B cell (primary cell): ENCODE measurements at regions not wholly inside any gene's neighbourhood (a gene's known extent, or its start where the extent isn't known, plus 50 kb on each side); places are given as distances from the start of the nearest gene placed in this dataset.

Source experiments
- ATAC-seq: fragments of 200-7000 bp; cut with Tn5 transposase; one replicate; pipeline ENCODE4 v1.10.0; 2021; ENCODE audit warnings: low read depth, mild to moderate bottlenecking, moderate number of reproducible peaks, moderate library complexity
- CTCF ChIA-PET: fragments of 350-600 bp; sonication (Branson Sonifier 250); formaldehyde crosslinking; loops from one replicate; lab custom pipeline; 2021; ENCODE audit warnings: antibody characterized with exemption, inconsistent platforms; lab: Charles Lee
- POLR2A ChIA-PET: fragments of 350-600 bp; sonication (Branson Sonifier 250); formaldehyde crosslinking; loops from one replicate; lab custom pipeline; 2021; ENCODE audit warnings: antibody characterized with exemption; lab: Charles Lee
- DNase-seq: peaks from one replicate; pipeline ENCODE4 v3.0.0; 2013
- H2AFZ ChIP-seq: 2 replicates; pipeline ENCODE4 v1.6.1; 2012; ENCODE audit warnings: mild to moderate bottlenecking, low read depth, low read length; ENCODE audit not compliant: insufficient read depth, poor library complexity, severe bottlenecking
- H3K27ac ChIP-seq, 2 donors: 1 replicate in 1 of 2; 2 replicates in 1 of 2; pipeline ENCODE4 v1.5.1; 2012 to 2013; ENCODE audit warnings: low read length in 2 of 2, mild to moderate bottlenecking in 2 of 2, moderate library complexity in 1 of 2
- H3K27me3 ChIP-seq, 4 experiments: fragments of 200-600 bp in 1 of 4; sonication (generic) in 1 of 4; replicated peaks in 1 of 4; 1 replicate in 2 of 4; 2 replicates in 2 of 4; pipeline versions ENCODE4 v1.6.1 to v1.7.0; 2013 to 2016; ENCODE audit warnings: low read length in 3 of 4, mild to moderate bottlenecking in 2 of 4, mixed read lengths in 1 of 4, moderate library complexity in 1 of 4; ENCODE audit not compliant: insufficient read depth in 4 of 4, control insufficient read depth in 3 of 4; ENCODE audit errors: control extremely low read depth in 1 of 4
- H3K36me3 ChIP-seq, 2 experiments: replicated peaks in 1 of 2; 1 replicate in 1 of 2; 2 replicates in 1 of 2; pipeline versions ENCODE4 v1.6.1 to v1.7.1; 2013; ENCODE audit warnings: low read length in 1 of 2; ENCODE audit not compliant: insufficient read depth in 2 of 2, control insufficient read depth in 1 of 2; ENCODE audit errors: control extremely low read depth in 1 of 2, extremely low read depth in 1 of 2
- H3K4me1 ChIP-seq, 2 donors: fragments of 200-600 bp in 1 of 2; sonication (generic) in 1 of 2; 1 replicate in 1 of 2; 2 replicates in 1 of 2; pipeline versions ENCODE4 v1.5.1 to v1.6.1; 2013 to 2017; ENCODE audit warnings: low read length in 2 of 2; ENCODE audit not compliant: control insufficient read depth in 2 of 2, insufficient read depth in 2 of 2
- H3K4me2 ChIP-seq: replicated peaks from 2 replicates; pipeline ENCODE3; 2012; ENCODE audit warnings: mild to moderate bottlenecking, low read depth, low read length; ENCODE audit not compliant: poor library complexity, severe bottlenecking
- H3K4me3 ChIP-seq, 5 experiments: fragments of 200-600 bp in 1 of 5; sonication (generic) in 1 of 5; 1 replicate in 3 of 5; 2 replicates in 2 of 5; pipeline versions ENCODE4 v1.5.1 to v1.7.0; 2011 to 2016; ENCODE audit warnings: low read length in 4 of 5, mild to moderate bottlenecking in 4 of 5, low read depth in 2 of 5, control low read depth in 1 of 5, moderate library complexity in 1 of 5; ENCODE audit not compliant: insufficient read depth in 1 of 5; ENCODE audit errors: control extremely low read depth in 1 of 5, extremely low read depth in 1 of 5
- H3K79me2 ChIP-seq: fragments of 200-600 bp; sonication (generic); one replicate; pipeline ENCODE4 v1.6.0; 2016; ENCODE audit warnings: low read length; ENCODE audit not compliant: control insufficient read depth, insufficient read depth
- H3K9ac ChIP-seq: fragments of 200-600 bp; sonication (generic); 2 replicates; pipeline ENCODE4 v1.6.1; 2017; ENCODE audit warnings: mild to moderate bottlenecking, low read length, moderate library complexity
- H3K9me3 ChIP-seq, 3 donors: one replicate each; pipeline versions ENCODE4 v1.6.1 to v1.7.1; 2013; ENCODE audit warnings: low read length in 2 of 3; ENCODE audit not compliant: control insufficient read depth in 2 of 3, insufficient read depth in 1 of 3; ENCODE audit errors: control extremely low read depth in 1 of 3
- H4K20me1 ChIP-seq: 2 replicates; pipeline ENCODE4 v1.6.0; 2012; ENCODE audit warnings: mild to moderate bottlenecking, low read length; ENCODE audit not compliant: insufficient read depth, control insufficient read depth, poor library complexity, severe bottlenecking
- H3K27ac Mint-ChIP-seq: one replicate; pipeline ENCODE4 v1.8.0; 2021; ENCODE audit warnings: mixed read lengths
- H3K27me3 Mint-ChIP-seq: one replicate; pipeline ENCODE4 v1.8.0; 2021; ENCODE audit warnings: mixed read lengths
- H3K4me1 Mint-ChIP-seq: one replicate; pipeline ENCODE4 v1.8.0; 2021; ENCODE audit warnings: mixed read lengths
- H3K4me3 Mint-ChIP-seq: one replicate; pipeline ENCODE4 v1.8.0; 2021; ENCODE audit warnings: mixed read lengths
- H3K9me3 Mint-ChIP-seq: one replicate; pipeline ENCODE4 v1.8.0; 2022; ENCODE audit warnings: mixed read lengths; ENCODE audit not compliant: insufficient read depth
- CTCF ChIP-seq: fragments of 200-600 bp; IDR thresholded peaks from one replicate; pipeline ENCODE4 v1.8.0; 2022; ENCODE audit warnings: antibody characterized with exemption, mild to moderate bottlenecking
- EZH2 ChIP-seq: IDR thresholded peaks from 2 replicates; pipeline ENCODE4 v1.6.1; 2012; ENCODE audit warnings: borderline replicate concordance, low read depth, mild to moderate bottlenecking, moderate library complexity, low read length; ENCODE audit not compliant: insufficient read depth, poor library complexity, severe bottlenecking
- WGBS: methylation state at CpG from one replicate; pipeline ENCODE4 v1.1.5; 2013; ENCODE audit warnings: missing lambda C conversion rate; ENCODE audit not compliant: insufficient coverage; 5-methylcytosine and 5-hydroxymethylcytosine counted together
- intact Hi-C: fragments of 100-400 bp; cut with micrococcal nuclease; formaldehyde crosslinking; loops from one replicate; pipeline ENCODE4 v1.10.0; 2022

- no peak overlapping the region for H2AFZ ChIP-seq
- H3K4me2 ChIP-seq = no peak overlapping the region
- H3K27me3 ChIP-seq = no peaks in the 10 kb centered on the region
- intact Hi-C loops = no loop called here
- H3K27ac ChIP-seq = no peak overlapping the region
- ChIA-PET CTCF (no interaction called here), POLR2A (no interaction called here)
- ATAC-seq (no peak), DNase-seq (no peak)
- H3K9ac ChIP-seq = no peak overlapping the region
- no peaks in the 10 kb centered on the region for H3K79me2 ChIP-seq
- no peaks in the 10 kb centered on the region for H3K9me3 ChIP-seq
- 60% methylated on average over 2 of the region's 2 CpGs for WGBS
- Mint-ChIP-seq H3K4me3 (no peak overlapping the region), H3K27ac (no peak overlapping the region), H3K4me1 (no peaks in the 10 kb centered on the region), H3K9me3 (no peaks in the 10 kb centered on the region), H3K27me3 (no peaks in the 10 kb centered on the region)
- H3K36me3 ChIP-seq = no peaks in the 10 kb centered on the region
- no peak overlapping the region for H3K4me3 ChIP-seq
- H3K4me1 ChIP-seq = no peaks in the 10 kb centered on the region
- TF ChIP-seq CTCF = no peak
- no peaks in the 10 kb centered on the region for H4K20me1 ChIP-seq
Measured at GRCh38 chr3:159158213-159158612, 356.4 kb downstream of the MFSD1 start.

DNA sequence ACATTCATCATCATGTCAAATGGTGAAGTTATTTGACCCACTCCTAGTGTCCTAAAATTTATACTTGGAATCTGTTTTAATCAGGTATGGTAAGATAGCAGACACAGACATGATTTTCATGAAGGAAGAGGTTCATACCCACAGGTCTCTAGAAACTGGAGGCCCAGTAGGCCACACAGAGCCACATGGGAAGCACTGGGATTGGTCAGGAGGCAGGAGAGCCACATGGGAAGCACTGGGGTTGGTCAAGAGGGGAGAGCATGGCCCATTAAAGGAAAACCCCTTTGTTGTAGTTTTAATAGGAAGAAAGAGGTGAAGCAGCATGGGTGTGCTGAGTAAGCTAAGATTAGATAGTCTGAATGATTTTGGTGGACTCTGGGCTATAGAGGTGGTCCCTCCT is 356.9 kb downstream of the MFSD1 start:
- no peaks in the 10 kb centered on the region for H3K27me3 ChIP-seq
- TF ChIP-seq CTCF (no peak), EZH2 (no peak)
- ATAC-seq (no peak), DNase-seq (no peak)
- CTCF ChIA-PET = no interaction called here
- POLR2A ChIA-PET = no interaction called here
- no peaks in the 10 kb centered on the region for H3K4me1 Mint-ChIP-seq
- intact Hi-C loops = no loop called here
- H3K27ac Mint-ChIP-seq = no peak overlapping the region
- no peaks in the 10 kb centered on the region for H3K9me3 Mint-ChIP-seq
- H3K4me2 ChIP-seq = no peak overlapping the region
- H3K27ac ChIP-seq = no peak overlapping the region
- H2AFZ ChIP-seq = no peak overlapping the region
- no peak overlapping the region for H3K9ac ChIP-seq
- H4K20me1 ChIP-seq = no peaks in the 10 kb centered on the region
- no peaks in the 10 kb centered on the region for H3K79me2 ChIP-seq
- no peaks in the 10 kb centered on the region for H3K27me3 Mint-ChIP-seq
- no peaks in the 10 kb centered on the region for H3K36me3 ChIP-seq
- H3K9me3 ChIP-seq = no peaks in the 10 kb centered on the region
- no peak overlapping the region for H3K4me3 ChIP-seq
- no peak overlapping the region for H3K4me3 Mint-ChIP-seq
- H3K4me1 ChIP-seq = no peaks in the 10 kb centered on the region
